ENCODE measurements at regions not wholly inside any gene's neighbourhood (a gene's known extent, or its start where the extent isn't known, plus 50 kb on each side); places are given as distances from the start of the nearest gene placed in this dataset.

DNA sequence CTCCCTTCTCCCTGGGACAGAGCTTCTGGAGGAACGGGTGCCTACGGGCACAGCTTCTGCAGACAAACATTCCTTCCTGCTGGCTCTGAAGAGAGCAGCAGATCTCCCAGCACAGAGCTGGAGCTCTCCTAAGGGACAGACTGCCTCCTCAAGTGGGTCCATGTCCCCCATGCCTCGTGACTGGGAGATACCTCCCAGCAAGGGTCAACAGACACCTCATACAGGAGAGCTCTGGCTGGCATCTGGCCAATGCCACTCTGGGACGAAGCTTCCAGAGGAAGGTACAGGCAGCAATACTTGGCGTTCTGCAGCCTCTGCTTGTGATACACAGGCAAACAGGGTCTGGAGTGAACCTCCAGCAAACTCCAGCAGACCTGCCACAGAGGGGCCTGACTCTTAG, 227.9 kb downstream of the SPATA31D1 start:
- DNase-seq (ENCODE audit: low read depth, low spot score), result no peak

DNA sequence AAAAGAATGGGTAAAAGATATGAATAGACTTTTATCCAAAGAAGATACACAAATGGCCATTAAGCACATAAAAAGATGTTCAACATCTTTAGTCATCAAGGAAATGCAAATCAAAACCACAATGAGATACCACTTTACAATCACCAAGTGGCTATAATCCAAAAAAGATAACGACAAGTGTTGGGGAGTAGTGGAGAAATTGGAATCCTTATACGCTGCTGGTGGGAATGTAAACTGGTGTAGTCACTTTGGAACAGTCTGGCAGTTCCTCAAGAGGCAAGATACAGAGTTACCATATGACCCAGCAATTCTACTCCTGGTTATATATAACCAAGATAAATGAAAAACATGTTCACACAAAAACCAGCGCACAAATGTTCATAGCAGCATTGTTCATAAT, 234.9 kb downstream of the SPATA31D1 start:
- DNase-seq (ENCODE audit: low read depth, low spot score), result no peak

GRCh38 chr9:82231411-82231810, 242.8 kb downstream of the SPATA31D1 start:
- no peak for DNase-seq (ENCODE audit: low read depth, low spot score)

GRCh38 chr9:82234160-82234943, 245.8 kb downstream of the SPATA31D1 start:
- DNase-seq (ENCODE audit: low read depth, low spot score), result no peak

- no peak for DNase-seq (ENCODE audit: low read depth, low spot score)
These were observed 253.9 kb downstream of the SPATA31D1 start for GRCh38 chr9:82242285-82242963.

DNA sequence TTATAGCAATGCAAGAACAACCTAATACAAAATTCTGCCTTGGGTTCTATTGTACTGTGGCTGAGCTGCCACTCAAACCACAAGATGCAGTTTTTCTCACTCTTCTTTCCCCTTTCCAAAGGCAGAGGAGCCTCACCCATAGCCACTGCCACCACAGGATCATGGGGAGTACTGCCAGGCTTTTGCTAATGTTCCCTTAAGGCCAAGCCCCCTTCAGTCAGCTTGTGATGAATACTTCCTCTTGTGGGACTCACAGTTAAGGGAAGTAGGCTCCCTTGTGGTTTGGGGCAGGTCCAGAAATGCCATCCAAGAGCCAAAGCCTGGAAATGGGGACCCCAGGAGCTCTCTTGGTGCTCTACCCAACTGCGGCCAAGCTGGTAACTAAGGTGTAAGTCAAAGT, 258.7 kb downstream of the SPATA31D1 start:
- no peak for DNase-seq (ENCODE audit: low read depth, low spot score)

DNA sequence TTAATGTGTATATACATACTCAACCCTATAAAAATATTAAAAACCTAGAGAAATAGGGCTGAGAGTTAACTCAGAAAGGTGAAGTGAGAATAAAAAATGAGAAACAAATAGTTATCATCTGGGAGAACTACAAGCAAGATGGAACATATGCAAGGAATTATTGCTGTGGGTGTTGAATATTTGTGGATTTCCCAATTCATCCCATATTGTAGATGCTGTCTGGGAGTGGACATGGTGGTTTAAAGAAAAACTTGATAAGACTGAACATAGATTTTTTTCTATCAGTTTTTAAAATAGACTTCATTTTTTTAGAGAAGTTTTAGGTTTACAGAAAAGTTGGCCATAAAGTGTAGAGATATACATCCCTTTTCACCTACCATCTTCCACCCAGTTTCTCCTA, 263.5 kb downstream of the SPATA31D1 start:
- no peak for DNase-seq (ENCODE audit: low read depth, low spot score)

- no peak for DNase-seq (ENCODE audit: low read depth, low spot score)
These were observed 266.2 kb downstream of the SPATA31D1 start for GRCh38 chr9:82254646-82255367.

GRCh38 chr9:82255481-82256176, 267.1 kb downstream of the SPATA31D1 start:
- DNase-seq (ENCODE audit: low read depth, low spot score), result no peak

- no peak for DNase-seq (ENCODE audit: low read depth, low spot score)
These were observed 272.1 kb downstream of the SPATA31D1 start for GRCh38 chr9:82260691-82261090.

- no peak for DNase-seq (ENCODE audit: low read depth, low spot score)
These were observed 275.0 kb downstream of the SPATA31D1 start for GRCh38 chr9:82263619-82264018.

GRCh38 chr9:82271106-82271561, 282.6 kb downstream of the SPATA31D1 start:
- DNase-seq (ENCODE audit: low read depth, low spot score), result no peak

DNA sequence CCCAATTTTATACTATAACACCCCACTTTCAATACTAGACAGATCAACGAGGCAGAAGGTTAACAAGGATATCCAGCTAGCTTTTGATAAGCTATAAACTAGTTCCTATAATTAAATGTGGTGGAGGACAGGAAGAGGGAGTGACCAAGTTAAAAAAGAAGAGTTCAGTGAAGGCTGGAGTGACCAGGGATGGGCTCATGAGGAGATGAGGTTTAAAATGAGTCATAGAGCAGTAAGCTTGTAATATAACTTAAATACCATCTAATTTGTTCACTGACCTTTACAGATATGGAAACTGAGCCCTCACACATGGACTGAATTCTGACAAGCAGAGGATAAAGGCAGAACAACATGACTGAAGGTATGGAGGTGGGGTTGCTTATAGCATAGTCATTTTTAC, 284.5 kb downstream of the SPATA31D1 start:
- no peak for DNase-seq (ENCODE audit: low read depth, low spot score)

- DNase-seq (ENCODE audit: low read depth, low spot score), result no peak
These were observed 286.8 kb downstream of the SPATA31D1 start for GRCh38 chr9:82275258-82275927.

GRCh38 chr9:82281066-82281465, 292.5 kb downstream of the SPATA31D1 start:
- no peak for DNase-seq (ENCODE audit: low read depth, low spot score)

DNA sequence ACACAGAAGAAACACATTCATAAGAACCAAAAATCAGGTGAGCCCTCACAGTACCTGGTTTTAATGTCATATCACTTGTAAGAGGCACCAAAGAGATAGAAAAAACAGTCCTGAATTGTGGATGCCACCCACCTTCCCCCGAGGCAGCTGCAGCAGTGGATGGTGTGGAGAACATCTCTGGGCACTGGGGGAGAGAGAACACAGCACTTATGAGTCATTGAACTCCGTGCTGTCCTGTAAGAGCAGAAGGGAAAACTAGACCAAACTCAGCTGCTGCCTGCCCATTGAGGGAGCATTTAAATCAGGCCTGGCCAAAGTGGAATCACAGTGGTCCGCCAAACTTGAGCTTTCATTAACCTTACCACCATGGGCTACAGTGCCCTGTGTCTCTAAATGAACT, 296.2 kb downstream of the SPATA31D1 start:
- DNase-seq (ENCODE audit: low read depth, low spot score), result no peak

GRCh38 chr9:82295181-82295580, 306.6 kb downstream of the SPATA31D1 start:
- no peak for DNase-seq (ENCODE audit: low read depth, low spot score)

DNA sequence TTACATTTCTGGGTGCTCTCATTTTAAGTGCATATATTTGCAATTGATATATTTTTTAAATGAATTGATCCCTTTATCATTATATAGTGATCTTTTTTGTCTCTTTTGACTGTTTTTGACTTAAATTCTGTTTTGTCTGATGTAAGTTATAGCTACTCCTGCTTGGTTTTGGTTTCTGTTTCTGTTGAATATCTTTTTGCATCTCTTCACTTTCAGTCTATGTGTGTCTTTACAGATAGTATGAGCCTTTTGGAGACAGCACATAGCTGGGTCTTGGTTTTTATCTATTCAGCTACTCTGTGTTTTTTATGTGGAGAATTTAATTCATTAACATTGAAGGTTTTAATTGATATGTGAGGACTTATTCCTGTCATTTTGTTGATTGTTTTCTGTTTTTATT, 311.3 kb downstream of the SPATA31D1 start:
- DNase-seq (ENCODE audit: low read depth, low spot score), result no peak

GRCh38 chr9:82302968-82303655, 314.5 kb downstream of the SPATA31D1 start:
- DNase-seq (ENCODE audit: low read depth, low spot score), result no peak

- DNase-seq (ENCODE audit: low read depth, low spot score), result no peak
These were observed 320.3 kb downstream of the SPATA31D1 start for GRCh38 chr9:82308836-82309235.

GRCh38 chr9:82313697-82314096, 325.1 kb downstream of the SPATA31D1 start:
- no peak for DNase-seq (ENCODE audit: low read depth, low spot score)
